ENCODE measurements at regions not wholly inside any gene's neighbourhood (a gene's known extent, or its start where the extent isn't known, plus 50 kb on each side); places are given as distances from the start of the nearest gene placed in this dataset.

DNA sequence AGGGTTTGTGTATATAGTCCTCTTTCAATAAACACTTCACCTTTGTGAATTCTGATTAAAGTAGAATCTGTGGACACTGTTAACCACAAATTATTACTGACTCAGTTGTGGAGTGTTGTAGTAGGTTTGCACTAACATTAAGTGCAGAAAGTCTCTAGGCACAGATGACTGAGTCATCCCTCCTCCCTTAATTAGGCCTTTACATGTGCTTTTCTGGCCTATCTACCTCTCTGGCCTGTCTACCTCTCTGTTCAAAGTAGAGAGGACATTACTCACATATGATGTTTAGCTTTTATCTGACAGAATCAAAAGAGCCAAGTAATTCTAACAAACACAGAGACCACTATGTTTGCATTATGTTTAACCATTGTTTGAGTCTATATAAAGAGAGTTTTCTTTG is 783.0 kb downstream of the TENT5A start:
- TF ChIP-seq, protein P1, sequence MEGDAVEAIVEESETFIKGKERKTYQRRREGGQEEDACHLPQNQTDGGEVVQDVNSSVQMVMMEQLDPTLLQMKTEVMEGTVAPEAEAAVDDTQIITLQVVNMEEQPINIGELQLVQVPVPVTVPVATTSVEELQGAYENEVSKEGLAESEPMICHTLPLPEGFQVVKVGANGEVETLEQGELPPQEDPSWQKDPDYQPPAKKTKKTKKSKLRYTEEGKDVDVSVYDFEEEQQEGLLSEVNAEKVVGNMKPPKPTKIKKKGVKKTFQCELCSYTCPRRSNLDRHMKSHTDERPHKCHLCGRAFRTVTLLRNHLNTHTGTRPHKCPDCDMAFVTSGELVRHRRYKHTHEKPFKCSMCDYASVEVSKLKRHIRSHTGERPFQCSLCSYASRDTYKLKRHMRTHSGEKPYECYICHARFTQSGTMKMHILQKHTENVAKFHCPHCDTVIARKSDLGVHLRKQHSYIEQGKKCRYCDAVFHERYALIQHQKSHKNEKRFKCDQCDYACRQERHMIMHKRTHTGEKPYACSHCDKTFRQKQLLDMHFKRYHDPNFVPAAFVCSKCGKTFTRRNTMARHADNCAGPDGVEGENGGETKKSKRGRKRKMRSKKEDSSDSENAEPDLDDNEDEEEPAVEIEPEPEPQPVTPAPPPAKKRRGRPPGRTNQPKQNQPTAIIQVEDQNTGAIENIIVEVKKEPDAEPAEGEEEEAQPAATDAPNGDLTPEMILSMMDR (IDR thresholded peaks at IDR 0.05): no peak
- TF ChIP-seq POLR2A (IDR thresholded peaks at IDR 0.05): no peak

All from lower leg skin (tissue), 3 donors.